Erythroblast (primary cell): ENCODE measurements at regions not wholly inside any gene's neighbourhood (a gene's known extent, or its start where the extent isn't known, plus 50 kb on each side); places are given as distances from the start of the nearest gene placed in this dataset.

Source experiments
- GATA1 ChIP-seq: IDR thresholded peaks from 2 replicates; pipeline ENCODE4 v1.6.1; 2011; ENCODE audit warnings: low read depth, mild to moderate bottlenecking, control low read depth, low read length, moderate library complexity
- POLR2A ChIP-seq: IDR thresholded peaks from 2 replicates; pipeline ENCODE4 v1.6.1; 2011; ENCODE audit warnings: mild to moderate bottlenecking, low read length

DNA sequence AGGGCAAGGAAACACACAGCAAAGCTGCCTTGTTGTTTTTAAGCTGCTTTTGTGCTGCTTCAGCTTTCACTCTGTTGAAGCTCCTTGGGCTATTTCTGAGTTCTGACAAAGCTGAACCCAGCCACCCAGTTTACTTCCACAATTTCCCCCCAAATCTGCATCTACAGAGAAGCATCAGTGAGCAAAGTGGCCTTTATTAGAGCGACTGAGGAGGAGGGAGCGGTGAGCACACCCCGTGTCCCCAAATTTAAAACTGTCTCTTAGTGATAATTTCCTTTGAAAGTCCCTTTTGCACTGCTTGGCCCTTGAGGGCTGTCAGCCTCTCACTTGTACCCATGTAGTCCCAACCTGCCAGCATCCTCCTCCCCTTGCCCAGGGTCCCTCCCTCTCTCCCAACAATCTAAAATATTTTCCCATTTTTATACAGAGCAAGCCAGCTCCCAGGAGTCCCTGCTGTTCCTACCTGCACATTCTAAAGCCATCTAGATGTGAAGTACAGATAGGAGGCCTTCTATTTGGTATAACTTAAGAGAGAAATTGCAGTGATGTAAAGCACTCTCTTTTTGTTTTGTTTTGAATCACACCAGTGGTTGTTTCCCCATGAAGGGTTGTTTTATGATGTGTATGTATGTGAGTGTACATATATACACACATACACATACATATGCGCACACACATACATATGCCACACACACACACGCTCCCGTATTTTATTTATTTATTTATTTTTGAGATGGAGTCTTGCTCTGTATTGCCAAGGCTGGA lies 313.5 kb downstream of the TLE4 start:
- no peak for TF ChIP-seq POLR2A
- TF ChIP-seq GATA1 = no peak
